GM21381 (cell line): ENCODE measurements at regions not wholly inside any gene's neighbourhood (a gene's known extent, or its start where the extent isn't known, plus 50 kb on each side); places are given as distances from the start of the nearest gene placed in this dataset.

Experiments used
- ATAC-seq: cut with Tn5 transposase; IDR thresholded peaks from one replicate; pipeline ENCODE4 v1.9.1; 2021; ENCODE audit warnings: mild to moderate bottlenecking, moderate library complexity; ENCODE audit not compliant: unreplicated experiment

- ATAC-seq = peak; percentile 82
Measured at GRCh38 chr11:15483205-15483604, 368.5 kb downstream of the INSC start.

DNA sequence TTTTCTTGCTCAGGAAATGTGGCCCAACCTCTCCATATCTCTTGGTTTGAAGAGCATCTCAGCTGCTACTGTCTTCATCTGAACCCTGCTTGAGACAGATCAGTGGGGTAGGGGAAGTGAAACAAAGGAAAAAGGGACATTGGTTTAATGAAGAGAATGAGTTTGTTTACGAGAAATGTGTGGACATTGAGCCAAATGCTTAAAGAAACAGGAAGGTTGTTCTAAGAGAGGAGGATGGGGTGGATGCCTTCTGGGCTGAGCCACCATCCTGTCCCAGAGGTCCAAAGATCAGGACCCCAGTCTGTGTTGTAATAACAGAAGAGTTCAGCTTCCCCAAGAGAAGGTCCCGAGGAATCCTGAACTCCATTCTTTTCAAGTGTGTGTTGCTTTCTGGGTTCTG is 369.7 kb downstream of the INSC start:
- ATAC-seq = no peak

GRCh38 chr11:15485432-15485831 is 370.7 kb downstream of the INSC start:
- ATAC-seq = no peak

- ATAC-seq = no peak
Measured at GRCh38 chr11:15489281-15489680, 374.6 kb downstream of the INSC start.

GRCh38 chr11:15490535-15490934 is 375.8 kb downstream of the INSC start:
- ATAC-seq = no peak

- ATAC-seq = no peak
Measured at GRCh38 chr11:15493066-15493465, 378.3 kb downstream of the INSC start.

GRCh38 chr11:15493921-15494620 is 379.3 kb downstream of the INSC start:
- ATAC-seq = no peak

- no peak for ATAC-seq
Measured at GRCh38 chr11:15494740-15495139, 380.0 kb downstream of the INSC start.

DNA sequence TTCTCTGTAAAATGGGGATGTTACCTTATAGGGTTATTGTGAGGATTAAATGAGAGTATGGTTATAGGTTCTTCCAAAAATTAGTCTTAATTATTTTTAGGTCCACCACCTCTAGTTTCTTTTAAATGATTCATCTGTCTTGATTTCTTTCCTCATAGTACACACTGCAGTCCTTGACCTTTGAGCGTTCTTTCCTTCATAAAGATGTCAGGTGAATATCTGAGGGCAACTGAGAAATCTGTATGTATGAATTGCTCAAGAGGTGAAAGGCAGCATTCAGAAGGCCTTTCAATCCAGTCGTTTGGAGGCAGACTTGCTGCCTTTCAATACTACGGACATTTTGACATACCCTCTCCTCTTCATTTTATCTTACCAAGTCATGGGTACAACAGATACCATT is 380.7 kb downstream of the INSC start:
- ATAC-seq = no peak

DNA sequence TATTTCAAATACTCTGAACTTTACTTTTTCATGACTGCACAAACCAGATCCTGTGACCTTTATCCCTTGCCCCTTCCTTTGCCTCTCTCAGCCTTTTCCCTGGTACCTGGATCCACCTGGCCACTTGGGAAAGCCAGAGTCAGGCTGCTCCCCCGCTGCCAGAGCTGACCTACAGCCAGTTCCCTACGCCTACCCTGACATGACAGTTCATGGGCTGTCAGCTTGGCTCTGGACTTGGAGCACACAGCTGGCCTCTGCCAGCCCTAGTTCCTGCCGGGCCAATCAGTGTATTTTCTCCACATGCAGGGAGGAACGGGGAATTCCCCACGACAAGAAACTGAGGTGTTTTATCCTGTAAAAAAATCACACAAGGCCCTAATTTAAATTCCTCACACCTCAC is 382.6 kb downstream of the INSC start:
- no peak for ATAC-seq

DNA sequence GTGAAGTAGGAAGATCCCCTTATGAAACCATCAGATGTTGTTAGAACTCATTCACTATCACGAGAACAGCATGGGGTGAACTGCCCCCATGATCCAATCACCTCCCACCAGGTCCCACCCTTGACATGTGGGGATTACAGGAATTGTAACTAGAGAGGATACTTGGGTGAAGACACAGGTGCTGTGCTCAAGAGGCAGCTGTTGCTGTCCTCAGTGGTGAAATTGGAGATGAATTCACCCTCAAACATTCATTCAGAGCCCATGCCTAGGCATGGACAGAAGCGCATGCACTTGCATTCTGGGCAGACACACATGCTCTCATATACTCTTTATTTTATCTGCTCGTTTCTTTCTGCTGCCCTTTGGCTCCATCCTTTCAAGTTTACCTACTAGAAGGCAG is 385.0 kb downstream of the INSC start:
- ATAC-seq = no peak

DNA sequence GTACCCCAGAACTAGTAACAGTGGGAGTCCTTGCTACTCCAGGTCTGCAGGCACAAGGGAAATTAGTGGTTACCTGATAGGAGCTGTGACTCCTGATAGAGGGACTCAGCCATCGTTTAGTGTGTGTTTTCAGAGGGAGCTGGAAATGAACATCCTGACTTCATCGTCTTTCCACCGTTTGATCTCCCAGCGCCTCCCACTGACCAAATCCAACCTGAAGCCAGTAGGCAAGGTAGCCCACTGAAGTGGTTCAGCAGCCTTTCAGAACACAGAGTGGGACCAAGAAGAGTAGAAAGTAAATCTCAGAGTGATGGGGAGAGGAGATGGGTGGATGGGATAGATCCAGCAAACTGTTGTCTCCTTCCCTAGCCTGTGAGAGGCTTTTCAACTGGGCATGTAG is 385.9 kb downstream of the INSC start:
- no peak for ATAC-seq

GRCh38 chr11:15501566-15501965 is 386.8 kb downstream of the INSC start:
- ATAC-seq = no peak

- ATAC-seq = no peak
Measured at GRCh38 chr11:15505155-15505554, 390.4 kb downstream of the INSC start.

- no peak for ATAC-seq
Measured at GRCh38 chr11:15507592-15507991, 392.9 kb downstream of the INSC start.

DNA sequence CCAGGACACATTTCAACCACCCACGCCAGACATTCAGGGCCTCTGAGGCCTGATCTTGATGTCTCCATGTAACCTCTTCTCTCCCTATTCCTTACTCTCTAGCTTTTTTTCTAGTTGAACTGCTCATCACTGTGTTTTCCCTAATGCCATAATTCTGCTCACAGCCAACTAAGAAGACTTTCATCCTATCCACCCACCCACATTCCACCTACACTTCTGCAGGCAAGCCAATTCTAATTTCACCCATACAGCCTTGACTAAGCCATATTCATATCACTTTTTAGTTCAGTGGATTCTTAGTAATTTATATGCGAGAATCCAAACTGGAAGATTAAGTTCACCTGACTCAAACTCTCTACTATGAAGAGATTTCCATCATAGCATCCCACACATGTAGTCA is 394.4 kb downstream of the INSC start:
- no peak for ATAC-seq

- ATAC-seq = no peak
Measured at GRCh38 chr11:15519124-15519791, 404.5 kb downstream of the INSC start.

DNA sequence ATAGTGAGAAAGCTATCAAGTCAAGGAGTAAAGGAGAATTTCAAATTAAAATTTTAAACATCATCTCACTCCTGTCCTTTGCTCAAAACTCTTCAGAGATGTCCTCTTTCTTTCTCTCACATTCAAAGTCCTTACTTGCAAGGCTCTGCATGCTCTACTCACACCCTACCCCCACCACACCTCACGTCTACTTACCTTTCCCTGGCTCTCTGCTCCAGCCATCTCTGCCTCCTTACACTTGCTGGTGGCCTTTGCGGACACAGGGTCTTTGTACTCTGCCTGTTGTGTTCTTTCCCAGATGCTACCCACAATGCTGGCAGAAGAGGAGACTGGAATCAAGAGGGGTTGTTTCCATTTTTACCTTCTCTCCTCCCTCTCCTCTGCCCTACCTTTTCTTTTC is 405.2 kb downstream of the INSC start:
- ATAC-seq = no peak

- ATAC-seq = no peak
Measured at GRCh38 chr11:15523543-15523942, 408.8 kb downstream of the INSC start.

DNA sequence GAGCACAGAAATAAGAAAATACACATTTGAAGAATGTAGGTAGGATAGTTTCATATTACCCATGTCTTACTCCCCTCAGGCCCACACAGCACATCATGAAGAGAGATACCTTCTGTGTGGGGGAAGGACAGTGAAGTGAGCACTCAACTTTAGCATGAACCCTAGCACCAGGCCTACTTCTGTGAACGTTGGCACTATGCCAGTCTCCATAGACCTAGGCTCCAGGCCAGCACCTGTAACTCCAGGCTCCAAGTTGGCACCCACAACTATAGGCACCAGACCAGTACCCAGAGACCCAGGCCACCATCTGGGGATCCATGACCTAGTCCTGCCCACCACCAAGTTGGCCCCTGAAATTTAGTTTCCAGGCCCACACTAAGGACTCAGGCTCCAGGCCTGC is 410.9 kb downstream of the INSC start:
- ATAC-seq = no peak

- ATAC-seq = no peak
Measured at GRCh38 chr11:15526032-15526431, 411.3 kb downstream of the INSC start.

GRCh38 chr11:15526859-15527450 is 412.2 kb downstream of the INSC start:
- ATAC-seq = no peak
